Activated naive CD4-positive, alpha-beta T cell treated with anti-CD3 and anti-CD28 coated beads, Interleukin-2, amount 10 ng/mL, durations not matched to agents 7 days and 5 days (primary cell): ENCODE measurements at regions not wholly inside any gene's neighbourhood (a gene's known extent, or its start where the extent isn't known, plus 50 kb on each side); places are given as distances from the start of the nearest gene placed in this dataset.
"Not testable (repeated sequence)": the region's sequence is repeated elsewhere in the genome, so short reads cannot be mapped to it uniquely, and the experiment has no call there.

Experiments used
- CTCF ChIA-PET: fragments of 350-600 bp; sonication (Branson Sonifier 250); formaldehyde crosslinking; loops from one replicate; lab custom pipeline; 2021; ENCODE audit warnings: antibody characterized with exemption; lab: Charles Lee
- DNase-seq: peaks from one replicate; pipeline ENCODE4 v3.0.0-alpha.2; 2020
- H3K27ac Mint-ChIP-seq: one replicate; pipeline ENCODE4 v1.8.0; 2021; ENCODE audit warnings: mild to moderate bottlenecking, moderate library complexity, mixed read lengths
- H3K27me3 Mint-ChIP-seq: one replicate; pipeline ENCODE4 v1.8.0; 2021; ENCODE audit warnings: mild to moderate bottlenecking, mixed read lengths
- H3K36me3 Mint-ChIP-seq: one replicate; pipeline ENCODE4 v1.8.0; 2021; ENCODE audit warnings: mixed read lengths
- H3K4me1 Mint-ChIP-seq: one replicate; pipeline ENCODE4 v1.8.0; 2021; ENCODE audit warnings: mixed read lengths
- H3K4me3 Mint-ChIP-seq: one replicate; pipeline ENCODE4 v1.8.0; 2021; ENCODE audit warnings: mild to moderate bottlenecking, moderate library complexity, mixed read lengths
- H3K9me3 Mint-ChIP-seq: one replicate; pipeline ENCODE4 v1.8.0; 2021; ENCODE audit warnings: mixed read lengths

- no peak overlapping the region for H3K27ac Mint-ChIP-seq
- H3K36me3 Mint-ChIP-seq, result no peaks in the 10 kb centered on the region
- no peaks in the 10 kb centered on the region for H3K9me3 Mint-ChIP-seq
- H3K4me3 Mint-ChIP-seq, result no peak overlapping the region
- no peaks in the 10 kb centered on the region for H3K4me1 Mint-ChIP-seq
- no peaks in the 10 kb centered on the region for H3K27me3 Mint-ChIP-seq
- CTCF ChIA-PET, result interaction anchor here (0.7 kb wide), 1 partner anchor 96 kb away, joined by 4 read pairs; no protein-coding TSS in a partner anchor
- no peak for DNase-seq
Observed at GRCh38 chr4:144423930-144424329, 222.0 kb upstream of the HHIP start.

- H3K9me3 Mint-ChIP-seq, DNase-seq, CTCF ChIA-PET: not testable (repeated sequence)
Observed at GRCh38 chr4:144426023-144426422, 219.9 kb upstream of the HHIP start.

GRCh38 chr4:144442713-144443112 lies 203.2 kb upstream of the HHIP start:
- DNase-seq, result no peak
- Mint-ChIP-seq H3K36me3 (no peaks in the 10 kb centered on the region), H3K9me3 (peaks cover 1% of the 10 kb centered on the region), H3K27ac (no peak overlapping the region), H3K27me3 (no peaks in the 10 kb centered on the region), H3K4me3 (no peak overlapping the region), H3K4me1 (no peaks in the 10 kb centered on the region)
- CTCF ChIA-PET, result no interaction called here

More at GRCh38 chr4:144426023-144426422, 219.9 kb upstream of the HHIP start:
- not testable (repeated sequence) for H3K4me3 Mint-ChIP-seq, H3K27me3 Mint-ChIP-seq, H3K36me3 Mint-ChIP-seq, H3K4me1 Mint-ChIP-seq, H3K27ac Mint-ChIP-seq

- Mint-ChIP-seq H3K36me3 (no peaks in the 10 kb centered on the region), H3K4me1 (no peaks in the 10 kb centered on the region), H3K9me3 (no peaks in the 10 kb centered on the region), H3K4me3 (no peak overlapping the region), H3K27ac (no peak overlapping the region), H3K27me3 (no peaks in the 10 kb centered on the region)
- no peak for DNase-seq
- CTCF ChIA-PET, result no interaction called here
Observed at GRCh38 chr4:144449611-144450010, 196.3 kb upstream of the HHIP start.

- DNase-seq, result no peak
- no peaks in the 10 kb centered on the region for H3K4me1 Mint-ChIP-seq
- H3K27me3 Mint-ChIP-seq, result no peaks in the 10 kb centered on the region
- no peaks in the 10 kb centered on the region for H3K9me3 Mint-ChIP-seq
- H3K27ac Mint-ChIP-seq, result no peak overlapping the region
- no peaks in the 10 kb centered on the region for H3K36me3 Mint-ChIP-seq
- H3K4me3 Mint-ChIP-seq, result no peak overlapping the region
- CTCF ChIA-PET, result no interaction called here
Observed at GRCh38 chr4:144450526-144450925, 195.4 kb upstream of the HHIP start.

GRCh38 chr4:144451766-144452450 lies 194.0 kb upstream of the HHIP start:
- Mint-ChIP-seq H3K36me3 (no peaks in the 10 kb centered on the region), H3K27me3 (no peaks in the 10 kb centered on the region), H3K4me1 (no peaks in the 10 kb centered on the region), H3K27ac (no peak overlapping the region), H3K9me3 (no peaks in the 10 kb centered on the region), H3K4me3 (no peak overlapping the region)
- DNase-seq, result no peak
- CTCF ChIA-PET, result no interaction called here

GRCh38 chr4:144456196-144456595 lies 189.8 kb upstream of the HHIP start:
- Mint-ChIP-seq H3K36me3 (no peaks in the 10 kb centered on the region), H3K9me3 (no peaks in the 10 kb centered on the region), H3K4me3 (no peak overlapping the region), H3K27me3 (no peaks in the 10 kb centered on the region), H3K27ac (no peak overlapping the region), H3K4me1 (no peaks in the 10 kb centered on the region)
- no peak for DNase-seq
- CTCF ChIA-PET, result no interaction called here

- CTCF ChIA-PET, result interaction anchor here (0.6 kb wide), 1 partner anchor 508 kb away, joined by 3 read pairs; no protein-coding TSS in a partner anchor
- no peak for DNase-seq
- Mint-ChIP-seq H3K27me3 (no peaks in the 10 kb centered on the region), H3K4me3 (no peak overlapping the region), H3K27ac (no peak overlapping the region), H3K9me3 (no peaks in the 10 kb centered on the region), H3K36me3 (no peaks in the 10 kb centered on the region), H3K4me1 (no peaks in the 10 kb centered on the region)
Observed at GRCh38 chr4:144461906-144462305, 184.1 kb upstream of the HHIP start.

- Mint-ChIP-seq H3K27me3 (no peaks in the 10 kb centered on the region), H3K4me3 (no peak overlapping the region), H3K27ac (no peak overlapping the region), H3K36me3 (no peaks in the 10 kb centered on the region), H3K9me3 (no peaks in the 10 kb centered on the region), H3K4me1 (no peaks in the 10 kb centered on the region)
- no peak for DNase-seq
- CTCF ChIA-PET, result no interaction called here
Observed at GRCh38 chr4:144463236-144463635, 182.7 kb upstream of the HHIP start.

- Mint-ChIP-seq H3K27me3 (no peaks in the 10 kb centered on the region), H3K27ac (no peak overlapping the region), H3K4me3 (no peak overlapping the region), H3K36me3 (no peaks in the 10 kb centered on the region), H3K4me1 (no peaks in the 10 kb centered on the region), H3K9me3 (no peaks in the 10 kb centered on the region)
- CTCF ChIA-PET, result no interaction called here
- DNase-seq, result no peak
Observed at GRCh38 chr4:144463896-144464295, 182.1 kb upstream of the HHIP start.

- Mint-ChIP-seq H3K36me3 (no peaks in the 10 kb centered on the region), H3K4me1 (no peaks in the 10 kb centered on the region), H3K9me3 (no peaks in the 10 kb centered on the region), H3K27ac (no peak overlapping the region), H3K27me3 (no peaks in the 10 kb centered on the region), H3K4me3 (no peak overlapping the region)
- no peak for DNase-seq
- CTCF ChIA-PET, result no interaction called here
Observed at GRCh38 chr4:144465546-144465945, 180.4 kb upstream of the HHIP start.

GRCh38 chr4:144480068-144480467 lies 165.9 kb upstream of the HHIP start:
- CTCF ChIA-PET, result no interaction called here
- peaks cover 7% of the 10 kb centered on the region for H3K9me3 Mint-ChIP-seq
- H3K4me3 Mint-ChIP-seq, result no peak overlapping the region
- no peaks in the 10 kb centered on the region for H3K27me3 Mint-ChIP-seq
- no peak overlapping the region for H3K27ac Mint-ChIP-seq
- no peak for DNase-seq
- H3K4me1 Mint-ChIP-seq, result no peaks in the 10 kb centered on the region
- no peaks in the 10 kb centered on the region for H3K36me3 Mint-ChIP-seq

GRCh38 chr4:144489831-144490230 lies 156.1 kb upstream of the HHIP start:
- no peaks in the 10 kb centered on the region for H3K27me3 Mint-ChIP-seq
- H3K9me3 Mint-ChIP-seq, result peaks cover 6% of the 10 kb centered on the region
- no peaks in the 10 kb centered on the region for H3K36me3 Mint-ChIP-seq
- no peak for DNase-seq
- no peak overlapping the region for H3K27ac Mint-ChIP-seq
- H3K4me3 Mint-ChIP-seq, result no peak overlapping the region
- no peaks in the 10 kb centered on the region for H3K4me1 Mint-ChIP-seq
- CTCF ChIA-PET, result no interaction called here

- no peaks in the 10 kb centered on the region for H3K36me3 Mint-ChIP-seq
- CTCF ChIA-PET, result no interaction called here
- H3K9me3 Mint-ChIP-seq, result no peaks in the 10 kb centered on the region
- H3K27me3 Mint-ChIP-seq, result no peaks in the 10 kb centered on the region
- H3K27ac Mint-ChIP-seq, result no peak overlapping the region
- H3K4me3 Mint-ChIP-seq, result no peak overlapping the region
- DNase-seq, result no peak
- no peaks in the 10 kb centered on the region for H3K4me1 Mint-ChIP-seq
Observed at GRCh38 chr4:144494280-144494679, 151.7 kb upstream of the HHIP start.

GRCh38 chr4:144495944-144496343 lies 150.0 kb upstream of the HHIP start:
- Mint-ChIP-seq H3K36me3 (no peaks in the 10 kb centered on the region), H3K27ac (no peak overlapping the region), H3K27me3 (no peaks in the 10 kb centered on the region), H3K4me3 (no peak overlapping the region), H3K4me1 (no peaks in the 10 kb centered on the region), H3K9me3 (no peaks in the 10 kb centered on the region)
- CTCF ChIA-PET, result no interaction called here
- DNase-seq, result no peak
